Activated CD8-positive, alpha-beta memory T cell treated with anti-CD3 and anti-CD28 coated beads for 24 hours (primary cell): ENCODE measurements at regions not wholly inside any gene's neighbourhood (a gene's known extent, or its start where the extent isn't known, plus 50 kb on each side); places are given as distances from the start of the nearest gene placed in this dataset.

ENCODE experiments used
- DNase-seq: peaks from one replicate; pipeline ENCODE4 v3.0.0-alpha.2; 2020

DNA sequence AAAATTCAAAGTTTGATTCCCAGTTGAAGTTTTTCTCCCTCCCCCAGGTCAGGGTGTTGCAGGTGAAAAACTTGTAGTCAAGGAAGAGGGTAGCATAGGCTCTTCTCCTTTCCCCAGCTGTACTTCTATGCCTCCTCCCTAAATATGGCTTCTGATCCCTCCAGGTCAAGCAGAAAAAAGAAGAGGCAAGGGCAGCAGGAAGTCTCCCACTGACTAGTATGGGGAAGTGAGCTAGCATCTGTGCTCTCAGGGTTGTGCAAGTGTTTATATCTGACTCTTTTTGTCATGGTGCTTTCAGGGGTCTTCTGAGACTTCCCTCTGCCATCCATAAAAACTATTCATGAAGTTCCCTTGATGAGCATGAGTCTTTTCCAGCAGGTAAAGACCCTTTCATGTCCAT is 76.0 kb downstream of the ATPSCKMT start:
- no peak for DNase-seq

DNA sequence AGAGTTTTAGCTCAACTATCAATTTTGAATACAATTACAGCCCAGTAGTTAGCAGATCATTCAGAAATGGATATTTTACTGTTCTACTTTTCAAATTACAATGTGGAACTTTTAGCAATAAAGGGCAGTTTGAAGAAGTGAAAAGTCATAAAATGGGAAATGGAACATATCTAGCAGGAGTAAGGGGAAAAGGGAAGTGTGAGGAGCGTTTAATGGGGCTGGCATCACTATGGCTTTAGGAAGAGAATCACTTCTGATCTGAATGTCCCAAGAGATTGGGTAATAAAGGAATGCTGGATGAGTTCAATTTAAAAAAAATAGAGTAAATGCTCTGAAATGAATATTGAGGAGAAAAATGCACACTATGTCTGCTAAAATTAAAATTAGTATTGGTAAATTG is 77.4 kb downstream of the ATPSCKMT start:
- DNase-seq: no peak

DNA sequence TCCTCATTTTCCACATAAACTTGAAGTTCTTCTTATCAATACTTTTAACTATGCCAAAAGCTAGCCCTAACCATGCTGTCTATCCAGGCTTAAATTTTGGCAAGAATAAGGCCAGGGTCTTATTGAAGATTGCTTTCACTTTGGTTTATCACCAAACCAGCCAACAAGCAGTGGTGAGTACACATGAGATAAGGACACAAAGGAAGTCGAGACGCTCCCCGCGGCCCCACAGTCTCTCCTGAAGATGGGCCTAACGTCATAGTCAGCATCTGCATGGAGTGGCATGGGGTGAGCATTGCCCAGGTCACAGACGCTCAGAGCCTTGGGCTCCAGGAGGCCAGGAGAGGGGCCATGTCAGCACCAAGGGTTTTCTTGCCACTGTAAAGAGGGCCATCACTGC is 80.3 kb downstream of the ATPSCKMT start:
- no peak for DNase-seq

DNA sequence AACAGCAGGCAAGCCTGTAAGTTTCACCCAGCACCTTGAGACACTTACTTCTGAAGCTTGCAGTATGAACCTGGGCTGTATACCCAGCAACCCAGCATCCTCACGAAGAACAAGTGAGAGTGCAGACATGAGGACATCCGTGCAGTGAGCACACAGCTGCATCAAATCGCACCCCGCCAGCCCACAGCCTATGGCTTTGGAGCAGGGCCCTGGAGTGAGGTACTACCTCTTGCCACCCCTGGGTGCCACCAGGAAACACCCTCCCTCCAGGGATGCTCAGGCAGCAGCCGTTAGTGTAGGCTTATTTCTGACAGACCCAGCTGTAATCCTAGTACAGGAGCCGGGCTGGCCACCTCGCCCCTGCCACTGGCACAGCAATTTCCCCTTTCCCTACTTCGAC is 81.4 kb downstream of the ATPSCKMT start:
- no peak for DNase-seq

DNA sequence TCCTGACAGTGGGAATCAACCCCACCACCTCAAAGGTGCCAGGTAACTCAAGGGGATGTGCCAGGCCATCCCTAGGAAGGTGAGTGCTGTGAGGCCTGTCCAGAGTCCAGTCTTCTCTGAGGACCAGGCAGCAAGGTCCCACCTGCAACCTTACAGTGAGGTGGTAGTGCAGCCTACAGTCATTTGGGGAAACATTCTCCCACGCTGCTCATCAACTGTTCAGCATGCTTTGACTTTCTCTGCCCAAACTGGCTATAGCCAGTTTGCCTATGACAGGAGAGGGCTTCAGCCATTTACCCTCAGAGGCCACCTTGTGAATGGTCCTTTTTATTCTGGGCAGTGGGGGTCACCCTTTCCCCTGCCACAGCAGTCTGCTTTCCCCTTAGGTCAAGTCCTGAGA is 81.9 kb downstream of the ATPSCKMT start:
- DNase-seq: no peak

DNA sequence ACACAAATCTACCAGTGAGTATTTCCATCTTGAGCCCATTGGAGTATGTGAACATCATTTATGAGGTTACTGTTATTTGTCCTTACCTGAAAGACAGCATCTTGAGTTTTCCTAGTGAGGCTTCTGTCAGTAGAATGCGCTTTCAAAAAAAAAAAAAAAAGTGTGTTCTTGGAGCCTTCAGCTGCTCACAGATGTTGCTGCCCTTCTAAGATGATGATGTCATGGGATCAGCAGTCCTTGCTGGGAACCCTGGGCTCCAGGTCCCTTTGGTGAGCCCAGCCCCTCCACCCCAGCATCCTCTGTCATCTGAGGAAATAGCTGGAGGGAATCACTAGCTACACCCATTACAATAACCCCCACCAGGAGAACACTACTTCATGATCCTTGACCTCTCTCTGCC is 83.3 kb downstream of the ATPSCKMT start:
- DNase-seq: no peak

DNA sequence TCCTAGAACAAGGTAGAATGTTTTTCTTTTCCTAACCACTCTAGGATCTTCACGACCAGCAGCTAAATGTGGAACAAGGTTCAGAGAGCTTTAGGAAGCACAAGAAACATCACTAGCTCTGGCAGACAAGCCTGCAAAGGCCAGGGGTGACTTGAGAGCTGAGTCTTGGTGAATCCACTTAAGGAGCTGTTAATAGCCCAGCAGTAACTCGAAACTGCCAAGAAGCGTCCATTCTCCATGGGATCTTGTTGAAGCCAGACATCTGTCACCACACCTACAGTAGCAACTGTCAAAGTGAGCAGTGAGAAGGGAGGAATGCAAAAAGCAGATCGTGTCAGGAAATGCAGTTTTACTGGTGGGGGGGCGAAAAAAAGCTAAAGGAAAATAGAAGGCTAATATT is 87.2 kb downstream of the ATPSCKMT start:
- DNase-seq: no peak

DNA sequence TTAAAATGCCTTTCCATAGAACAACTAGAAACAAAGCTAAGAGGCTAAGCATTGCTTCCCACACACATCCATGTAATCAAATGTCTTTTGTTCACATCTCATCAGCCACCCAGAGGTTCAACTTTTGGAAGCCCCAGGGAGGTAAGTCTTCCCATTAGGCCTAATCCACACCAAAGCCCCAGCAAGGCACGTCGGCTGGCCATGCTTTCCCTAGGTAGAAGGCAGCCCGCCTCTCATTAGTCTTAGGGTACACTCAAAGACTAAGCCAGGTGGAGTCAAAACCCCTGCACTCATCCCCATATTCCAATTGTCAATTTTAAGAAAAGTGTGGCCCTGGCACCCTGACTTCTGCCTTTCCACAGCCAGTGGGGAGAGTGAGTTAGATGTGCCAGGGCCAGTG is 87.9 kb downstream of the ATPSCKMT start:
- DNase-seq: no peak

DNA sequence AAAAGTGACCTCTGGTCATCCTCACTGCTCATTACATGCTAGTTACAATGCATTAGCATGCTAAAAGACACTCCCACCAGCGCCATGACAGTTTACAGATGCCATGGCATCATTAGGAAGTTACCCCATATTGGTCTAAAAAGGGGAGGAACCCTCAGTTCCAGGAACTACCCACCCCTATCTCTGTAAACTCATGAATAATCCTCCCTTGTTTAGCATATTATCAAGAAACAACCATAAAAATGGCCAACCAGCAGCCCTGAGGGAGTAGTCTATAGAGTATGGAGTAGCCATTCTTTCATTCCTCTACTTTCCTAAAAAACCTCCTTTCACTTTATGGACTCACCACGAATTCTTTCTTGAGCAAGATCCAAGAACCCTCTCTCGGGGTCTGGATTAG is 89.4 kb downstream of the ATPSCKMT start:
- no peak for DNase-seq

DNA sequence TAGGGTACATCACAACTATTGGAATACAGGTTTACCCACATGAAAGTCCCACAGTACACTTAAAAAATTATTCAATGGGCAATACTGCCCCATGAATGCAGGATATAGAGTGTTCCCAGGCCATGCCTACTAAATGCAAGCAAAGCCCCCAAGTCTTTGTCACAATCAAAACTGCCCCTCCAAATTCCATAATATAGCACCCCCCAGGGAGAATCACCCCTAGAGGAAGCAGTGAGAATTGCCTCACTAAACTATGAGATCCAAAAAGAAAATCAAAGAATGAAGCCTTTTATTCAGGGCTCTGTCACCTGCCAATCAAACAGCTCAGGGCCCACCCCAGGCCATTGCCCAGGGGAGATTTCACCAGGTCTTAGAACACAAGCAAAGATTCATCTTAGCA is 90.8 kb downstream of the ATPSCKMT start:
- no peak for DNase-seq

DNA sequence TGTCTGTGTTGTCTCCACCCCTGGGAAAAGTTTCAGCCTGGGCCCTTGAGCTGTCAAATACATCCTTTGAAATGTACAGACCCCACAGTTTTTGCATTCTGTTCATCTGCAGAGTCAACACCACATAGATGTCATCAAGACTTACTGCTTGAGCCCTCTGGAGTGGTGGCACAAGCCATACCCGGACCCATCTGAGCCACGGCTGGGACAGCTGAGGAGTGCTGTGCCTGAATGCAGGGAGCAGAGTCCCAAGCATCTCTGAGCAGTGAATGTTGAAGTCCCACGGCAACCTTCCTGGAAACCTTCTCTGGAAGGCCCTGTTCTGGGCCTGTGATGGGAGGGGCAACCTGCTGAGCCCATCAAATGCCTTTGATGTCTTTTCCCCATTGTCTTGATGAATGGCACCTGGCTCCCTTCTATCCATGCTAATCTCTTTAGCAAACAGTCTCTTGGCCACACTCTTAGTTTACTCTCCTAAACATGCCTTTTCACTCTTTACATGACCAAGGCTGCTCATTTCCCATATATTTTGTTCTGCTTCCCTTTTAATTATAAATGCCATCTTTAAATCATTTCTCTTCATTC is 92.5 kb downstream of the ATPSCKMT start:
- DNase-seq: no peak

DNA sequence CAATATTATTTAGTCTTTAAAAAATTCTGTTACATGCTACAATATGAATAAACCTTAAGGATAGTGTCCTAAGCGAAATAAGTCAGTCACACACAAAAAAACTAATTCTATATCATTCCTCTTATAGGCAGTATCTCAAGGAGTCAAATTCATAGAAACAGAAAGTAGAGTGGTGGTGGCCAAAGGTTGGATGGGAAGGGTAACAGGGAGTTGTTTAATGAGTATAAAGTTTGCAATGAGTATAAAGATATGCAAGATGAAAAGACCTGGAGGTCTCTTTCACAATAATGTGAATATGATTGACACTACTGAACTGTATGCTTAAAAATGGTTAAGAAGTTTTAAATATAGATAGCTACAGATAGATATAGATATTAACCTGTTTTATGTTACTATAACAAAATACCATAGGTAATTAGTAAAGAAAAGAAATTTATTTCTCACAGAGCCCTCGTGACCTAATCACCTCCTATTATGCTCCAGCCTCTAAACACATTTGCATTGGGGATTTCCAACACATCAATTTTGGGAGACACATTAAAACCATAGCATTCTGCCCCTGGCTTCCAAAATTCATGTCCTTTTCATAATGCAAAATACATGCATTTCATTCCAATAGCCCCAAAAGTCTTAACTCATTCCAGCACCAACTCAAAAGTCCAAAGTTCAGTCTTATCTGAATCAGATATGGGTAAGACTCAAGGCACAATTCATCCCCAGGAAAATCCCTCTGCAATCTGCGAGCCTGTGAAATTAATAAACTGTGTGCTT is 93.6 kb downstream of the ATPSCKMT start:
- DNase-seq: no peak

DNA sequence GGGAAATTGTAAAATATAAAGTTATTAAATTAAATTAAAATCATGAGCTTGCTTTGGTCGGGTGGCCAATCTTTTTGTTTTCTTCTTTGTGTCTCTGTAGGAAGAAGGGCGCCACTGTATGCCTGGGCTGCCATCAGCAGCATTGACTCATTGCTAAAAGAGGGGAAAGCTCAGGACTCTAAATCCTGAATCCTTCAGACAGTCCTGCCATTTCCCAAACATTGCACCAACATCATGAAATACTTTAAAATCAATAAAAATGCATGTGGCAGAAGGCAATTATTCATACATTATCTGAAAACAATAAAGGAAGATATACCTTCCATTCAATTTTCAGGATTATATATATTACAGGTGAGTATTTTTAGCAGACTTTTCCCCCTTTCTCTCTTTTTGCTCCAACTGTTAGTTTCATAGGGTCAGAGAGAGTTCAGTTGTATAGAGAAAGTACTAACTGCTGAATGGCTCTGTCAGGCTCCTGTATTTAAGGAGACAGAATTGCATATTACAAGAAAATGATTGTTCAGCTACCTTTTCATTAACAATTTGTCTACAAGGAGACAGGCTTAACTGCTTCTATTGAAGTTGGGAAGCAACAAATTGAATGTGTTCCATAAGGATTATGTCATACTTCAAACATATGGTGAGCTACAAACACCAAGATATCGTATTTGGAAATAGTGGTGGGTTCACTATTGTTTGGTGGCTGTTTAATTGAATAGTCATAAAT is 95.7 kb downstream of the ATPSCKMT start:
- DNase-seq: no peak

DNA sequence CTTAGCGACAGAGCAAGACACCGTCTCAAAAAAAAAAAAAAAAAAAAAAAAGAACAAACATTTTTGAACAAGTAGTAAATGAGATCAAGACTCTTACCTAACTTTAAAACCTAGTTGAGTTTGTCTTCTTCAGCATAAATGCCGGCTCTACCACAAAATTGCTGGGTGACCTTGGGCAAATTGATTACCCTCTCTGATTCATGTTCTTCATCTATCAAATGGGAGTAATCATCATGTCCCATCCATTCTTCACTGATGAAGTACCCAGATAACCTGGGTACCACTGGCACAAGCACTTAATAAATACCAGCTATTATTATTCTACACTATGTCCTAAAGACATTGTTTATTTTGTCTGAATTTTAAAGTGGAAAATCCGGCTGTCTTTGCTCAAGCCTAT is 96.3 kb downstream of the ATPSCKMT start:
- no peak for DNase-seq

DNA sequence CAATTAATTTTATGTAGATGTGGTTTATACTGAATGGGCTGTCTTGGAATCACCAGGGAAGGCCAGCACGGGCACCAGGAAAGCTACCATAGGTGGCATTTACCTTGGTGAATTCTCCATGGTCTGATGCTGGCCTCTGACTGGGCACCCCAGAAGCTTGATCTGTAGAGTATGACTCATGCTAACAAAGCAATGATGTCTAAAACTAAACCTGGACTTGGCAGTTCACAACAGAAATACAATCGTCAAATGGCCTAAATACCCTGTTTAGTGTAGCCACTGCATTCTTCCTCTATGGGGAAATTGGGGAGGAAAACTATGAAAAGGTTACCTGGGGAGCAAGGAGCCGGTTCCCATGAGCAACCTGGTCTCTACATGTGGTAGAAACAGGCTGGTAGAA is 98.0 kb downstream of the ATPSCKMT start:
- no peak for DNase-seq

DNA sequence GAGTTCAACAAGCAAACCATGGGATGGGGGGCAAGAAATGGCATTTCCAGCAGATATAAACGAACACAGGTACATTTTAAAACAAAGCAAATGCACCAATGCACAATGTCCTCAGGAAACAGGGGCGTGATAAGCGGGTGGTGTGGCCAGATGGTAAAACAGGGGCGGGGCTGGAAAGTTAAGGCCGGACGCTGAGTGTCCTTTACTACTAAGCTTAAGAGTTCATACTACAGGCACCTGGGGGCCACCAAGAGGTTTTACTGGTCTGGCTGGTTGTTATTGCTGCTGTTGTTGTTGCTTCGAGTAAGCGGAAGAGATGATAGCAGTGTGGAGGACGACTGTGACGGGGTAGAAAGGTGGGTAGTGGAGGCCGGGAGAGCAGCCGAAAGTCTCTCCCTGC is 99.8 kb downstream of the ATPSCKMT start:
- DNase-seq: no peak

DNA sequence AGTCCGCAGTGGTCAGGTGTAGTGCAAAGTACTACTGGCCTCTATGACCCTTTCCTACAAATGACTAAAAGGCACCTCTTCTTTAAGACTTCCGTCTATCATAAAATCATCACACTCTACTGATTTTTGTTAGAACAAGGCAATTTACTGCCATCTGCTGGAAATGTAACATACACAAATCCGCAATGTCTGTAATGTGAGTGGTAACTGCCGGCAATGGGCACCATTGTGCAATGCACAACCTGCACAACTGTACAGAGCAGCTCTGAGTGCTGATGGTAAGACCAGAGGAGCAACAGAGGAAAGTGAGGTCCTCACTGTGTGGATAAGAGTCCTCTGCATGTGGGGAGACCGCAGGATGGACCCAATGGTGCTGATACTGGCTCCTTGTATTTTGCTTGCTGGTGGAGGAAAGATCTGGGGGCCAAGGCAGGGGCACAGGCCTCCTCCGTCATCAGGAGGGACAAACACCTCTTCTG is 103.7 kb downstream of the ATPSCKMT start:
- no peak for DNase-seq

DNA sequence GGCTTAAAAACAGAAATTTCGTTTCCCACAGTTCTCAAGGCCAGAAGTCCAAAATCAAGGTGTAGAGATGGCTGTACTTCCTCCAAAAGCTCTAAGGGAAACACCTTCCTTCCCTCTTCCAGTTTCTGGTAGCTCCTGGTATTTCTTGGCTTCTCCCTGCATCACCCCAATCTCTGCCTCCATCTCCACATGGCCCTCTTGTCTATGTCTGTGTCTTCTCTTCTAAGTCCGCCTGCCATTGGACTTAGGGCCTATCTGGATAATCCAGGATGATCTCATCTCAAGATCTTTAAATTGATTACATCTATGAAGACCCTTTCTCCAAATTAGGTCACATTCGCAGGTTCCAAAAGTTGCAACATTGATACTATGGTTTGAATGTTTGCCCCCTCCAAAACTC is 105.6 kb downstream of the ATPSCKMT start:
- no peak for DNase-seq

DNA sequence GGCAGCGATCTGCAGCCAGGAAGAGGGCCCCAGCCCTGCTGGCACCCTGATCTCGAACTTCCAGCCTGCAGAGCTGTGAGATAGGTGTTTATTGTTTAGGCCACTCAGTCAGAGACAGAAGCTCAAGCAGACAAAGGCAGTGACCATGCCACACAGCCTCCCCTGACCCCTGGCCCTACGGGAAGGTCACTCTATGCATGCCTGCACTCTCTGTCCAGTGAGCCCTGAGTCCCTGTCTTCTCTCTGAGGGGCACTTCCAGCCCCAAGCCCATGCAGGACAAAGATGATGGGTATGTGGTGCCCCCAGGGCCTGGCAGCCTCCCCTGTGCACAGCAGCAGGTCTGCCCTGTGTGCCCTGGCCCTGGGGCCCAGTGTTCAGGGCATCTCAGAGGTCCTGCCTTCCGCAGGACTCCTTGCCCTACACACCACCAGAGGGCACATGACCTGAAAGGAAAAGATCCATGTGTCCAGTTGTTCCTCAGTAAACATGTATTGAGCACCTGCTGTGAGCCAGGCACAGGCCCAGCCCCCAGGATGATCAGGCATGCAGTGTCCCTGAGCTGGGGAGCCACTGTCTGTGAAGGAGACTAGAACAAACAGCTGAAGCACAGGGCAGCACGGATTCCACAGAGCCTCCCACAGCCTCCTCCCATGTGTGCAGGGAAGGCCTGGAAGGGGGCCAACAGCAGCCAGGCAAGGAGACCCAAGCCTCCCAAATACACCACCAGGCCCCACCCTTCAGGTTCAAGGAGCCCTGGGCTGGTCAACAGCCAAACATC is 109.3 kb downstream of the ATPSCKMT start:
- DNase-seq: no peak

DNA sequence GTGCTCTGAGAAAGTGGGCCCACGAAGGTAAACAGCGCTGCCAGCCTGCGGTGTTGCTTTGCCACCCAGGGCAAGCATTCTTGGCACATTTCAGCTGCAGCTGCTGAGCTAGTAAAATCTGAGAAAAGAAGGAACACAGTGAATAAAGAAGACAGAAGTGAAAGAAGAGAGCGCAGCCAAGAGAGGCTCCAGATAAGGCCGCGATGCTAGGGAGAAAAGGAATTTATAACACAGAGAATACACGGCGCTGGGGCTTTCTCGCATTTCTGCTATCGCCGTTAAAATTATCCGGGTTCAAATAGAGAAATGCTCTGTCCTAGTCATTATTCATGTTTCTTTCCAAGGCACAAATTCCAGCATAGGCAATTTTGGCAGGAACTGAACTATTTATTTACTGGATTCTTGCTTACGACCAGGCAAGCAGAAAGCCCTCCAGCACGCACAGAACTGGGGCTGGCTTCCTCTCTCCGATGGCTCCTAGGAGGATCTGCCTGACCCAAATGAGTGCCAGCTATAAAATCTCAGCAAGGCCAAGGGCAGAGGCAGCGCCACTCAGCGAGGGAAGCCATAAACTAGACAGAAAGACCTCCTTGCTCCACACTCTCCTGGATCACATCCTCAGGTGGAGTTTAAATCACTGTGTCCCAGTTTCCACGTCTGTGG is 111.2 kb downstream of the ATPSCKMT start:
- DNase-seq: no peak

DNA sequence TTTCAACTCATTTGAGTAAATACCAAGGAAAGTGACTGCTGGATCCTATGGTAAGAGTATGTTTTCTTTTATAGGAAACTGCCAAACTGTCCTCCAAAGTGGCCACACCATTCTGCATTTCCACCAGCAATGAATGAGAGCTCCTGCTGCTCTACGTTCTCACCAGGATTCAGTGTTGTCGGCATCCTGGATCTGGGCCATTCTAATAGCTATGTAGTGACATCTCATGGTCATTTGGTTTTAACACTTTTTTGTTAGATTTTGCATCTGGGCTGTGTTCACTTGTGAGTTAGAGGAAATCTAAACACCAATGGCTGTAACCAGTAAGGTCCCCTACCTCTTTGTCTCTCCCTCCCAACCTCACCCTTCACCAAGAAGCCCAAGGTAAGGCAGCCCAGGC is 115.9 kb downstream of the ATPSCKMT start:
- no peak for DNase-seq

DNA sequence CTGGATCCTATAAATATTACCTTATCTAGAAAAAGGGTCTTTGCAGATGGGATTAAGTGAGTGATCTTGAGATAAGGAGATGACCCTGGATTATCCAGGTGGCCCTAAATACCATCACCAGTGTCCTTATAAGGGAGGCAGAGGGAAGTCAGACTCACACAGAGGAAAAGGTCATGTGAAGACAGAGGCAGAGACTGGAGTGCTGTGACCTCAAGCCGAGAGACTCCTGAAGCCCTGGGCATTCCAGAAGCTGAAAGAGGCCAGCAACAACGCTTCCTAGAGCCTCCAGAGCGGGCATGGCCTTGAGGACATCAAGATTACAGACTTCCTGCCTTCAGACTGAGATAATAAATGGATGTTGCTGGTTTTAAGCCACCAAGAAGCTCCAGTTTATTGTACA is 118.8 kb downstream of the ATPSCKMT start:
- DNase-seq: no peak

DNA sequence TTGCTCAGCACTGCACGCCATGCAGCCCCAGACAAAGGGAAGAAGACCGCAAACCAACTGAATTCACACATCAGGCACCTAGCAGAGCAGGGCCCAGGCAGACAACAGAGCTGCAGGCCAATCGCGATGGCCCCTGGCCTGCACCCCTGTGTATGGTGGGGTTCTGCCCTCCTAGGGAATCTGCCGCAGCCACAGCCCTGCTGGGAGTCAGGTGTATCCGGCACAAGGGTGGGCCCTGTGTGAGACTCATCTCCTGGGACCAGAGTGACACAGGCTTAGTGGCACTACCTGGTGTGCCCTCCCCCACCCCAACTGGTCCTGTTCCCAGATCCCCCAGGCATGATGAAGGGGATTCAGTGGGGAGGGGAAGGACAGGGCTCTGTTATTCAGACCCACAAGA is 122.8 kb downstream of the ATPSCKMT start:
- no peak for DNase-seq
